DOHH2 (cell line): ENCODE measurements at regions not wholly inside any gene's neighbourhood (a gene's known extent, or its start where the extent isn't known, plus 50 kb on each side); places are given as distances from the start of the nearest gene placed in this dataset.

Experiments
- EZH2phosphoT487 ChIP-seq: fragments of 200-600 bp; sonication (generic); IDR thresholded peaks from 2 replicates; pipeline ENCODE4 v1.6.1; 2017; ENCODE audit warnings: borderline replicate concordance, mild to moderate bottlenecking, antibody characterized with exemption, low read length, moderate library complexity, mixed read lengths
- TF ChIP-seq, protein P1 (sequence below): fragments of 200-600 bp; sonication (generic); IDR thresholded peaks from one replicate; pipeline ENCODE4 v1.5.1; 2014; ENCODE audit warnings: antibody characterized with exemption, mild to moderate bottlenecking, low read depth, low read length; ENCODE audit not compliant: poor library complexity, severe bottlenecking

DNA sequence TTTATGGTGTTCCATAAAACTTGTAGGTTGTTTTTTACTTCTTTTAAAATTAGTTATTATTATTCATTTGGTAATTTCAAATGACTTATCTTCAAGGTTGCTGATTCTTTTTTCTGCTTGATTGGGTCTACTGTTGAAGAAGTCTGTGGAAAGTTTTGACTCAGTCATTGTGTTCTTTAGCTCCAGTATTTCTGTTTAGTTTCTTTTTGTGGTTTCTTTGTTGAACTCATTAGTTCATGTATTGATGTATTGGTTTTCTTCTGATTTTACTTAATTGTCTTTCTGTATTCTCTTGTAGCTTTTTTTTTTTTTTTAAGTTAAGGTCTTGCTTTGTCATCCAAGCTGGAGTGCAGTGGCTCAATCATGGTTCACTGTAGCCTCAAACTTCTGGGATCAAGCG is 345.4 kb upstream of the MEF2C start:
- TF ChIP-seq, protein P1, sequence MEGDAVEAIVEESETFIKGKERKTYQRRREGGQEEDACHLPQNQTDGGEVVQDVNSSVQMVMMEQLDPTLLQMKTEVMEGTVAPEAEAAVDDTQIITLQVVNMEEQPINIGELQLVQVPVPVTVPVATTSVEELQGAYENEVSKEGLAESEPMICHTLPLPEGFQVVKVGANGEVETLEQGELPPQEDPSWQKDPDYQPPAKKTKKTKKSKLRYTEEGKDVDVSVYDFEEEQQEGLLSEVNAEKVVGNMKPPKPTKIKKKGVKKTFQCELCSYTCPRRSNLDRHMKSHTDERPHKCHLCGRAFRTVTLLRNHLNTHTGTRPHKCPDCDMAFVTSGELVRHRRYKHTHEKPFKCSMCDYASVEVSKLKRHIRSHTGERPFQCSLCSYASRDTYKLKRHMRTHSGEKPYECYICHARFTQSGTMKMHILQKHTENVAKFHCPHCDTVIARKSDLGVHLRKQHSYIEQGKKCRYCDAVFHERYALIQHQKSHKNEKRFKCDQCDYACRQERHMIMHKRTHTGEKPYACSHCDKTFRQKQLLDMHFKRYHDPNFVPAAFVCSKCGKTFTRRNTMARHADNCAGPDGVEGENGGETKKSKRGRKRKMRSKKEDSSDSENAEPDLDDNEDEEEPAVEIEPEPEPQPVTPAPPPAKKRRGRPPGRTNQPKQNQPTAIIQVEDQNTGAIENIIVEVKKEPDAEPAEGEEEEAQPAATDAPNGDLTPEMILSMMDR, result no peak
- TF ChIP-seq EZH2phosphoT487, result no peak
